GM12891 (cell line): ENCODE measurements at regions not wholly inside any gene's neighbourhood (a gene's known extent, or its start where the extent isn't known, plus 50 kb on each side); places are given as distances from the start of the nearest gene placed in this dataset.

Experiments used
- PAX5 ChIP-seq: IDR thresholded peaks from 2 replicates; pipeline ENCODE4 v1.6.1; 2011; ENCODE audit warnings: low read length, moderate library complexity, mild to moderate bottlenecking; ENCODE audit not compliant: insufficient read depth, severe bottlenecking
- POLR2A ChIP-seq: IDR thresholded peaks from 2 replicates; pipeline ENCODE4 v1.6.1; 2011; ENCODE audit warnings: low read depth, low read length, control low read depth
- POLR2AphosphoS5 ChIP-seq: IDR thresholded peaks from 2 replicates; pipeline ENCODE4 v1.6.1; 2011; ENCODE audit warnings: low read depth, low read length, control low read depth
- POU2F2 ChIP-seq: IDR thresholded peaks from 2 replicates; pipeline ENCODE4 v1.6.1; 2011; ENCODE audit warnings: low read depth, mild to moderate bottlenecking, control low read depth, low read length, moderate library complexity
- SPI1 ChIP-seq: IDR thresholded peaks from 2 replicates; pipeline ENCODE4 v1.6.1; 2011; ENCODE audit warnings: low read depth, low read length, control low read depth
- TAF1 ChIP-seq: IDR thresholded peaks from 2 replicates; pipeline ENCODE4 v1.6.1; 2011; ENCODE audit warnings: low read depth, low read length, control low read depth

- TF ChIP-seq SPI1 (no peak), POLR2A (no peak), POLR2AphosphoS5 (no peak), TAF1 (no peak), POU2F2 (no peak), PAX5 (no peak)
Measured at GRCh38 chr9:110126986-110127864, 80.7 kb downstream of the C9orf152 start.
